ENCODE measurements at regions not wholly inside any gene's neighbourhood (a gene's known extent, or its start where the extent isn't known, plus 50 kb on each side); places are given as distances from the start of the nearest gene placed in this dataset.

- TF ChIP-seq POLR2A (IDR thresholded peaks at IDR 0.05; ENCODE audit: low read length), result no peak
- no peak for TF ChIP-seq GATA1 (IDR thresholded peaks at IDR 0.05; ENCODE audit: low read depth, low read length)
These were observed 331.1 kb downstream of the SV2B start for GRCh38 chr15:91431041-91431715.
